ENCODE measurements at regions not wholly inside any gene's neighbourhood (a gene's known extent, or its start where the extent isn't known, plus 50 kb on each side); places are given as distances from the start of the nearest gene placed in this dataset.

GRCh38 chr5:3999929-4000328, 404.3 kb downstream of the IRX1 start:
- TF ChIP-seq CTCF (IDR thresholded peaks at IDR 0.05; ENCODE audit: partially characterized antibody, unreplicated experiment), result no peak
- DNase-seq, result no peak
- no peak overlapping the region for H3K27ac Mint-ChIP-seq (ENCODE audit: unreplicated experiment)
- no peaks in the 10 kb centered on the region for H3K36me3 Mint-ChIP-seq (ENCODE audit: unreplicated experiment)
- H3K4me3 Mint-ChIP-seq (ENCODE audit: unreplicated experiment), result peak overlapping the region; percentile 4
- H3K9me3 Mint-ChIP-seq (ENCODE audit: unreplicated experiment), result peaks cover 5% of the 10 kb centered on the region
- peaks cover 34% of the 10 kb centered on the region for H3K4me1 Mint-ChIP-seq (ENCODE audit: low read depth, unreplicated experiment)
- peaks cover 9% of the 10 kb centered on the region for H3K27me3 Mint-ChIP-seq (ENCODE audit: unreplicated experiment)

- peaks cover 5% of the 10 kb centered on the region for H3K9me3 Mint-ChIP-seq (ENCODE audit: unreplicated experiment)
- peaks cover 34% of the 10 kb centered on the region for H3K4me1 Mint-ChIP-seq (ENCODE audit: low read depth, unreplicated experiment)
- no peak for TF ChIP-seq CTCF (IDR thresholded peaks at IDR 0.05; ENCODE audit: partially characterized antibody, unreplicated experiment)
- peak overlapping the region; percentile 62 for H3K4me3 Mint-ChIP-seq (ENCODE audit: unreplicated experiment)
- H3K36me3 Mint-ChIP-seq (ENCODE audit: unreplicated experiment), result no peaks in the 10 kb centered on the region
- peak overlapping the region; percentile 48 for H3K27ac Mint-ChIP-seq (ENCODE audit: unreplicated experiment)
- DNase-seq, result peak; percentile 32
- H3K27me3 Mint-ChIP-seq (ENCODE audit: unreplicated experiment), result peaks cover 12% of the 10 kb centered on the region
Observed at GRCh38 chr5:4001004-4001403, 405.4 kb downstream of the IRX1 start.

GRCh38 chr5:4001758-4002533, 406.3 kb downstream of the IRX1 start:
- Mint-ChIP-seq H3K27me3 (ENCODE audit: unreplicated experiment) (peaks cover 10% of the 10 kb centered on the region), H3K4me3 (ENCODE audit: unreplicated experiment) (peak overlapping the region; percentile 60), H3K9me3 (ENCODE audit: unreplicated experiment) (peaks cover 5% of the 10 kb centered on the region), H3K4me1 (ENCODE audit: low read depth, unreplicated experiment) (peaks cover 30% of the 10 kb centered on the region), H3K36me3 (ENCODE audit: unreplicated experiment) (no peaks in the 10 kb centered on the region), H3K27ac (ENCODE audit: unreplicated experiment) (peak overlapping the region; percentile 81)
- no peak for TF ChIP-seq CTCF (IDR thresholded peaks at IDR 0.05; ENCODE audit: partially characterized antibody, unreplicated experiment)
- DNase-seq, result no peak

- Mint-ChIP-seq H3K9me3 (ENCODE audit: unreplicated experiment) (peaks cover 3% of the 10 kb centered on the region), H3K27ac (ENCODE audit: unreplicated experiment) (no peak overlapping the region), H3K36me3 (ENCODE audit: unreplicated experiment) (no peaks in the 10 kb centered on the region), H3K4me3 (ENCODE audit: unreplicated experiment) (no peak overlapping the region), H3K27me3 (ENCODE audit: unreplicated experiment) (peaks cover 8% of the 10 kb centered on the region), H3K4me1 (ENCODE audit: low read depth, unreplicated experiment) (peaks cover 20% of the 10 kb centered on the region)
- TF ChIP-seq CTCF (IDR thresholded peaks at IDR 0.05; ENCODE audit: partially characterized antibody, unreplicated experiment), result no peak
- DNase-seq, result no peak
Observed at GRCh38 chr5:4005335-4005734, 409.7 kb downstream of the IRX1 start.

GRCh38 chr5:4007001-4007400, 411.4 kb downstream of the IRX1 start:
- Mint-ChIP-seq H3K4me3 (ENCODE audit: unreplicated experiment) (no peak overlapping the region), H3K4me1 (ENCODE audit: low read depth, unreplicated experiment) (peaks cover 4% of the 10 kb centered on the region), H3K9me3 (ENCODE audit: unreplicated experiment) (peaks cover 3% of the 10 kb centered on the region), H3K27me3 (ENCODE audit: unreplicated experiment) (peaks cover 3% of the 10 kb centered on the region), H3K27ac (ENCODE audit: unreplicated experiment) (no peak overlapping the region), H3K36me3 (ENCODE audit: unreplicated experiment) (no peaks in the 10 kb centered on the region)
- no peak for TF ChIP-seq CTCF (IDR thresholded peaks at IDR 0.05; ENCODE audit: partially characterized antibody, unreplicated experiment)
- no peak for DNase-seq

Data from glutamatergic neuron (in vitro differentiated cells).